GM06990 (cell line): ENCODE measurements at regions not wholly inside any gene's neighbourhood (a gene's known extent, or its start where the extent isn't known, plus 50 kb on each side); places are given as distances from the start of the nearest gene placed in this dataset.
"Not testable (repeated sequence)": the region's sequence is repeated elsewhere in the genome, so short reads cannot be mapped to it uniquely, and the experiment has no call there.

Experiments
- DNase-seq: peaks from one replicate; pipeline ENCODE4 v3.0.0-alpha.2; 2011; ENCODE audit not compliant: insufficient read length; ENCODE audit errors: extremely low read depth
- H3K27me3 ChIP-seq: replicated peaks from 2 replicates; pipeline ENCODE4 v1.6.0; 2011; ENCODE audit warnings: low read length; ENCODE audit not compliant: control insufficient read depth, insufficient read depth
- H3K36me3 ChIP-seq: 2 replicates; pipeline ENCODE4 v1.5.1; 2011; ENCODE audit warnings: low read length; ENCODE audit not compliant: control insufficient read depth, insufficient read depth
- H3K4me3 ChIP-seq: replicated peaks from 2 replicates; pipeline ENCODE4 v1.5.1; 2011; ENCODE audit warnings: low read depth, mild to moderate bottlenecking, control low read depth, low read length
- TF ChIP-seq, protein P1 (sequence below): IDR thresholded peaks from 2 replicates; pipeline ENCODE4 v1.5.1; 2011; ENCODE audit warnings: low read length, control low read depth, mild to moderate bottlenecking, inconsistent platforms; ENCODE audit not compliant: insufficient read depth, poor library complexity, severe bottlenecking

DNA sequence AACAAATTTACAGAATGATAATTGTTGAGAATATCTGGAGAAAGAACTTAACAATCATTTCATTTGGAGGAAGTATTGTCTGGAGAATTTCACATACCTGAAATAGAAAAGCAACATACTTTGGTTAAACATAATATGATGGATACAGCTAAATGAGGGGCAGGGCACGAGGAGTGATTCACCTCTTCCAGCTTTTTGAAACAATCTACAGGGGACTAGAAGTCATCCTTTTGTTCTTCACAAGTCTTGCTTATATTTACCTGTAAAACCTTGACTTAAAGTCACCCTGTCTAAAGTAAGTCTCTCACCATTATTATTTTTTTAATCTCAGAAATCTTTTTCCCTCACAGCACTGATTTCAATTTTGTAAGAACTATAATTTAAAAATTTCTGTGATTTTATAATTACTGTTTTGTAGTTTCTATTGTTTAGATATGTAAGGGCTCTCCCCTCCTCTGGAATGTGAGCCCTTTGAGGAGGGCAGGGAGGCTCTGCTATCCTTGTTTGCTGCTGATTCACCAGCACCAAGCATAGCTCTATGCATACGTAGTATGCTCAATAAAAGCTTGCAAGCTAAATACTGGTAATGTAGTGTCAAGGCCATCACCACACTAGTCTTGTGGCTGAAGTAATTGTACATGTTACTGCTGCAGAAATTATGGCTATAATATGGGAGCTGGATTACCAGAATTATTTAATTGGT is 193.9 kb upstream of the THRB start:
- Histone ChIP-seq H3K27me3 (no peaks in the 10 kb centered on the region), H3K4me3 (no peak overlapping the region), H3K36me3 (no peaks in the 10 kb centered on the region)
- TF ChIP-seq, protein P1, sequence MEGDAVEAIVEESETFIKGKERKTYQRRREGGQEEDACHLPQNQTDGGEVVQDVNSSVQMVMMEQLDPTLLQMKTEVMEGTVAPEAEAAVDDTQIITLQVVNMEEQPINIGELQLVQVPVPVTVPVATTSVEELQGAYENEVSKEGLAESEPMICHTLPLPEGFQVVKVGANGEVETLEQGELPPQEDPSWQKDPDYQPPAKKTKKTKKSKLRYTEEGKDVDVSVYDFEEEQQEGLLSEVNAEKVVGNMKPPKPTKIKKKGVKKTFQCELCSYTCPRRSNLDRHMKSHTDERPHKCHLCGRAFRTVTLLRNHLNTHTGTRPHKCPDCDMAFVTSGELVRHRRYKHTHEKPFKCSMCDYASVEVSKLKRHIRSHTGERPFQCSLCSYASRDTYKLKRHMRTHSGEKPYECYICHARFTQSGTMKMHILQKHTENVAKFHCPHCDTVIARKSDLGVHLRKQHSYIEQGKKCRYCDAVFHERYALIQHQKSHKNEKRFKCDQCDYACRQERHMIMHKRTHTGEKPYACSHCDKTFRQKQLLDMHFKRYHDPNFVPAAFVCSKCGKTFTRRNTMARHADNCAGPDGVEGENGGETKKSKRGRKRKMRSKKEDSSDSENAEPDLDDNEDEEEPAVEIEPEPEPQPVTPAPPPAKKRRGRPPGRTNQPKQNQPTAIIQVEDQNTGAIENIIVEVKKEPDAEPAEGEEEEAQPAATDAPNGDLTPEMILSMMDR, result no peak
- DNase-seq, result no peak

DNA sequence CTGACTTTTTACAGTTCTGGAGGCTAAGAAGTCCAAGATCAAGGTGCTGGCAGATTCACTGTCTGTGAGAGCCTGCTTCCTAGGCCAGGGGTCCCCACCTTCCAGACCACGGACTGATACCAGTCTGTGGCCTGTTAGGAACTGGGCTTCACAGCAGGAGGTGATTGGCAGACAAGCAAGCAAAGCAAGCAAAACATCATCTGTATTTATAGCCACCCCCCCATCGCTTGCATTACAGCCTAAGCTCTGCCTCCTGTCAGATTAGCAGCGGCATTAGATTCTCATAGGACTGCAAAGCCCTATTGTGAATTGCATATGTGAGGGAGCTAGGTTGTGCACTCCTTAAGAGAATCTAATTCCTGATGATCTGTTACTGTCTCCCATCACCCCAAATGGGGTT is 194.7 kb upstream of the THRB start:
- Histone ChIP-seq H3K36me3 (no peaks in the 10 kb centered on the region), H3K27me3 (no peaks in the 10 kb centered on the region), H3K4me3 (no peak overlapping the region)
- DNase-seq, result no peak
- TF ChIP-seq, protein P1, result no peak

DNA sequence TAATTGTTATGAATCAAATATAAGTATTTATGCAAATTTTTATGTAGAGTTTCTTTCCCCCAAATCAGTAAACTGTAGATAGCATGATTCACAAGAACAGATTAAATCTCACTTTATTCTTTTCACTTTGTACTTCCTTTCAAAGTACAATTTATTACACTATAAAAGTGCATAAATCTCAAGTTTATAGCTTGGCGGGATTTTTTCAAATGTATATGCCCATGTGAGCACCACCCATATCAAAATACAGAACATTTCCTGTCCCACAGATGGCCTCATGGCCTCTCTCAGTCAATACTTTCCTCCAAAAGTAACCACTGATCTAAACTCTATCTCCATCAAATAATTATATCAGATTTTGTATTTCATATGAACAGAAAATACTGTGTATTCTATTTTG is 196.1 kb upstream of the THRB start:
- H3K4me3 ChIP-seq, result no peak overlapping the region
- H3K27me3 ChIP-seq, result no peaks in the 10 kb centered on the region
- no peak for DNase-seq
- no peaks in the 10 kb centered on the region for H3K36me3 ChIP-seq
- TF ChIP-seq, protein P1, result no peak

DNA sequence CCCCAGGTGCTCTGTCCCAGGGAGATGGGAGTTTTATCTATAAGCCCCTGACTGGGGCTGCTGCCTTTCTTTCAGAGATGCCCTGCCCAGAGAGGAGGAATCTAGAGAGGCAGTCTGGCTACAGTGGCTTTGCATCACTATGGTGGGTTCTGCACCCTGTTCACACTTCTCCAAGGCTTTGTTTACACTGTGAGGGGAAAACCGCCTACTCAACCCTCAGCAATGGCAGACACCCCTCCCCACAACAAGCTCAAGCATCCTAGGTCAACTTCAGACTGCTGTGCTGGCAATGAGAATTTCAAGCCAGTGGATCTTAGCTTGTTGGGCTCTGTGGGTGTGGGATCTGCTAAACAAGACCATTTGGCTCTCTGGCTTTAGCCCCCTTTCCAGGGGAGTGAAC is 204.4 kb upstream of the THRB start:
- not testable (repeated sequence) for H3K36me3 ChIP-seq, H3K4me3 ChIP-seq, H3K27me3 ChIP-seq, DNase-seq

DNA sequence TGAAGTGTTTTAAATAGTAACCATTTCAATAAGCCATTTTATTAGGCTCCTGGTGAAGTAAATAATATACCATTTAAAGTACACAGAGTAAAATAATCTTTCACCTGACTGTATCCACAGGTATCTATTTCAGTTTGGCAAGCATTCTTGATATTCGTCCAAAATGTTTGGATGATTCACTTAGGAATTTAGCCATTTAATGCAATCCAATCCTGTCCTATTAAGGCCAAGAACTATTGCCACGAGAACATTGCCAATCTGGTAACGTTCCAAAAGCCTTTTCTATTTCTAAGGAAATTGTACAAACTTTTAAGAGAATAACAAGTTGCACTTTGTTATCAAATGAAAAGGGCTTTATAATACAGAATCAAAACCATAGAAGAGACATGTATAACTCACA is 209.8 kb upstream of the THRB start:
- H3K36me3 ChIP-seq, result no peaks in the 10 kb centered on the region
- H3K4me3 ChIP-seq, result no peak overlapping the region
- no peak for DNase-seq
- TF ChIP-seq, protein P1, result no peak
- H3K27me3 ChIP-seq, result no peaks in the 10 kb centered on the region

DNA sequence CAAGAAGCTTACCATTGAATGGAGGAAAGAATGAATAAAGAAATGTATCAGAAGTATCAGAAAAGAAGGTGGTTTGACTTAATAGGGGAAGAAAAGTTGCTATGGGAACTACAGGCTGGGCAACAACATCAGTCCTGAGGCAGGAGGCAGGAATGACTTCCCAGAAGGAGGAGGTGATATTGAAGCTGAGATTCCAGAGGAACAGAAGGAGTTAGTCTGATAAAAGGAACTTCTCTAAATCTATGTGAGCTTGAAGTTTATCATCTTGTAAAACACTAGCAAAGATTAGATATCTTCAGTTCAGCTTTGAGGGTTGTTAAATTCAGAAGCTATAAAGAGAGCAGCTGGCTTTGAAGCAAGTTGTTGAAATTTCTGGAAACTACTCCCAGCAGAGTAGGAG is 213.3 kb upstream of the THRB start:
- no peak for DNase-seq
- TF ChIP-seq, protein P1, result no peak
- H3K4me3 ChIP-seq, result no peak overlapping the region
- H3K27me3 ChIP-seq, result no peaks in the 10 kb centered on the region
- no peaks in the 10 kb centered on the region for H3K36me3 ChIP-seq
